H1 (cell line): ENCODE measurements at regions not wholly inside any gene's neighbourhood (a gene's known extent, or its start where the extent isn't known, plus 50 kb on each side); places are given as distances from the start of the nearest gene placed in this dataset.

Source experiments
- CHD2 ChIP-seq: IDR thresholded peaks from 2 replicates; pipeline ENCODE4 v1.6.1; 2012; ENCODE audit warnings: low read length, improper control_type of control experiment
- CTCF ChIP-seq, 3 experiments: IDR thresholded peaks; 1 replicate in 2 of 3; 2 replicates in 1 of 3; pipeline versions ENCODE4 v1.5.1 to v1.6.1; 2011; ENCODE audit warnings: low read length in 3 of 3, mild to moderate bottlenecking in 3 of 3, inconsistent platforms in 2 of 3, low read depth in 1 of 3, moderate library complexity in 1 of 3; ENCODE audit not compliant: insufficient read depth in 1 of 3; ENCODE audit errors: control extremely low read depth in 1 of 3
- EP300 ChIP-seq, 2 experiments: IDR thresholded peaks; 1 replicate in 1 of 2; 2 replicates in 1 of 2; pipeline ENCODE4 v1.6.1; 2011 to 2012; ENCODE audit warnings: low read depth in 2 of 2, low read length in 2 of 2, mild to moderate bottlenecking in 2 of 2, borderline replicate concordance in 1 of 2, inconsistent platforms in 1 of 2, moderate library complexity in 1 of 2
- EZH2 ChIP-seq: fragments of 200-600 bp; sonication (generic); IDR thresholded peaks from 2 replicates; pipeline ENCODE4 v1.7.1; 2012; ENCODE audit warnings: low read depth, mild to moderate bottlenecking, moderate library complexity, low read length, inconsistent platforms; ENCODE audit not compliant: severe bottlenecking
- KDM1A ChIP-seq: fragments of 200-600, 300-600 bp; sonication (generic); IDR thresholded peaks from 2 replicates; pipeline ENCODE4 v1.7.1; 2016; ENCODE audit warnings: mild to moderate bottlenecking, low read length, borderline replicate concordance
- POLR2A ChIP-seq, 2 experiments: IDR thresholded peaks; 1 replicate in 1 of 2; 2 replicates in 1 of 2; pipeline ENCODE4 v1.6.1; 2011; ENCODE audit warnings: low read depth in 2 of 2, low read length in 2 of 2, mild to moderate bottlenecking in 2 of 2; ENCODE audit errors: control extremely low read depth in 1 of 2
- POLR2AphosphoS5 ChIP-seq: IDR thresholded peaks from 2 replicates; pipeline ENCODE4 v1.6.1; 2011; ENCODE audit warnings: low read depth, low read length
- SP2 ChIP-seq: IDR thresholded peaks from 2 replicates; pipeline ENCODE4 v1.6.1; 2012; ENCODE audit warnings: mild to moderate bottlenecking, low read length, inconsistent platforms
- SRF ChIP-seq: IDR thresholded peaks from 2 replicates; pipeline ENCODE4 v1.6.1; 2011; ENCODE audit warnings: mild to moderate bottlenecking, low read depth, low read length, moderate library complexity
- USF2 ChIP-seq: IDR thresholded peaks from 2 replicates; pipeline ENCODE4 v1.6.1; 2011; ENCODE audit warnings: low read length, improper control_type of control experiment

GRCh38 chr14:37816743-37817295 is 221.4 kb downstream of the TTC6 start:
- no peak for TF ChIP-seq POLR2A (IDR thresholded peaks at IDR 0.05; ENCODE audit: control extremely low read depth in 1 of 2, low read depth in 2 of 2, low read length in 2 of 2)
- TF ChIP-seq POLR2AphosphoS5: no peak
- TF ChIP-seq EP300 (IDR thresholded peaks at IDR 0.05; ENCODE audit: borderline replicate concordance in 1 of 2, low read depth in 2 of 2, low read length in 2 of 2): no peak
- TF ChIP-seq CTCF (IDR thresholded peaks at IDR 0.05; ENCODE audit: control extremely low read depth in 1 of 3, insufficient read depth in 1 of 3, low read depth in 1 of 3, low read length in 3 of 3): no peak
- no peak for TF ChIP-seq EZH2
- TF ChIP-seq USF2: no peak
- no peak for TF ChIP-seq SP2
- no peak for TF ChIP-seq KDM1A
- no peak for TF ChIP-seq SRF
- no peak for TF ChIP-seq CHD2
